GM12878 (cell line): ENCODE measurements at regions not wholly inside any gene's neighbourhood (a gene's known extent, or its start where the extent isn't known, plus 50 kb on each side); places are given as distances from the start of the nearest gene placed in this dataset.

Experiments
- ATAC-seq: fragments of 200-7000 bp; cut with Tn5 transposase; 3 replicates; pipeline ENCODE4 v1.9.1; 2020; ENCODE audit warnings: mild to moderate bottlenecking, moderate library complexity
- BruUV-seq: library from RNA; stranded (reverse); fragments of 400-500 nt; replicated peaks from 2 replicates; lab custom pipeline; 2021; lab: Mats Ljungman, UMichigan
- CTCF ChIA-PET: fragments of 300-600 bp; sonication (Branson Sonifier 250); formaldehyde crosslinking; extraction: SDS; loops from one replicate; lab custom pipeline; 2021; ENCODE audit warnings: inconsistent platforms; lab: Yijun Ruan, JAX
- POLR2A ChIA-PET: fragments of 350-600 bp; formaldehyde crosslinking; extraction: SDS; loops from one replicate; lab custom pipeline; 2021; ENCODE audit warnings: inconsistent platforms; lab: Charles Lee
- RAD21 ChIA-PET: fragments of 300-600 bp; sonication (Branson Sonifier 250); formaldehyde crosslinking; loops from one replicate; lab custom pipeline; 2023; ENCODE audit warnings: antibody characterized with exemption; ENCODE audit not compliant: unreplicated experiment; lab: Charles Lee
- SMC1A ChIA-PET: fragments of 300-600 bp; sonication (Branson Sonifier 250); formaldehyde crosslinking; loops from one replicate; lab custom pipeline; 2023; ENCODE audit not compliant: unreplicated experiment, uncharacterized antibody; lab: Charles Lee
- DNase-seq: peaks from one replicate; pipeline ENCODE4 v3.0.0-alpha.2; 2011; ENCODE audit warnings: low read depth, low spot score
- FAIRE-seq: peaks from 3 replicates; lab custom pipeline; 2011; peaks lifted over from hg19 to GRCh38; lab: Jason Lieb, UNC
- H2AFZ ChIP-seq: 2 replicates; pipeline ENCODE4 v1.6.0; 2011; ENCODE audit warnings: low read depth, low read length, control low read depth; ENCODE audit not compliant: control insufficient read depth
- H3K27ac ChIP-seq: 2 replicates; pipeline ENCODE4 v1.5.1; 2011; ENCODE audit warnings: control low read depth; ENCODE audit not compliant: control insufficient read depth, insufficient read depth
- H3K27me3 ChIP-seq, 2 experiments: replicated peaks in 1 of 2; 2 replicates each; pipeline versions ENCODE4 v1.6.0 to v1.6.1; 2011; ENCODE audit warnings: low read length in 1 of 2; ENCODE audit not compliant: control insufficient read depth in 2 of 2, insufficient read depth in 2 of 2
- H3K36me3 ChIP-seq, 2 experiments: 2 replicates each; pipeline ENCODE4 v1.5.1; 2011; ENCODE audit warnings: low read length in 1 of 2; ENCODE audit not compliant: control insufficient read depth in 2 of 2, insufficient read depth in 2 of 2
- H3K4me1 ChIP-seq: 2 replicates; pipeline ENCODE4 v1.6.1; 2011; ENCODE audit warnings: mild to moderate bottlenecking, low read length, moderate library complexity, mixed read lengths; ENCODE audit not compliant: control insufficient read depth, insufficient read depth
- H3K4me2 ChIP-seq: 2 replicates; pipeline ENCODE4 v1.6.0; 2011; ENCODE audit warnings: control low read depth; ENCODE audit not compliant: control insufficient read depth, insufficient read depth
- H3K4me3 ChIP-seq: fragments of 200-600 bp; sonication (generic); 2 replicates; pipeline ENCODE4 v1.5.1; 2016
- H3K79me2 ChIP-seq: 2 replicates; pipeline ENCODE4 v1.6.0; 2011; ENCODE audit warnings: low read length; ENCODE audit not compliant: control insufficient read depth, insufficient read depth
- H3K9ac ChIP-seq: 2 replicates; pipeline ENCODE4 v1.8.0; 2011; ENCODE audit warnings: low read length, control low read depth, mixed read lengths; ENCODE audit not compliant: control insufficient read depth, insufficient read depth
- H3K9me3 ChIP-seq: replicated peaks from 3 replicates; pipeline ENCODE4 v1.5.1; 2011; ENCODE audit warnings: mild to moderate bottlenecking, low read length; ENCODE audit not compliant: control insufficient read depth, insufficient read depth
- H4K20me1 ChIP-seq: 2 replicates; pipeline ENCODE4 v1.6.0; 2011; ENCODE audit not compliant: control insufficient read depth, insufficient read depth
- BRCA1 ChIP-seq: IDR thresholded peaks from 2 replicates; pipeline ENCODE4 v1.6.1; 2011; ENCODE audit warnings: low read depth, low read length, improper control_type of control experiment
- CEBPB ChIP-seq, 2 experiments: fragments of 150-350 bp in 1 of 2; IDR thresholded peaks; 2 replicates each; pipeline ENCODE4 v1.6.1; 2012 to 2014; ENCODE audit warnings: low read depth in 2 of 2, low read length in 2 of 2, borderline replicate concordance in 1 of 2, inconsistent platforms in 1 of 2
- CHD1 ChIP-seq: IDR thresholded peaks from 2 replicates; pipeline ENCODE4 v1.6.1; 2012; ENCODE audit warnings: low read depth, low read length, improper control_type of control experiment
- DPF2 ChIP-seq: fragments of 450-650 bp; IDR thresholded peaks from 2 replicates; pipeline ENCODE4 v1.6.1; 2017; ENCODE audit warnings: mild to moderate bottlenecking
- GABPA ChIP-seq: IDR thresholded peaks from 2 replicates; pipeline ENCODE4 v1.6.1; 2014; ENCODE audit warnings: antibody characterized with exemption, low read depth, mild to moderate bottlenecking, inconsistent platforms
- NFYB ChIP-seq: IDR thresholded peaks from 2 replicates; pipeline ENCODE4 v1.6.1; 2011; ENCODE audit warnings: low read depth, mild to moderate bottlenecking, low read length, improper control_type of control experiment, moderate library complexity; ENCODE audit not compliant: insufficient read depth
- PML ChIP-seq: IDR thresholded peaks from 2 replicates; pipeline ENCODE4 v1.6.1; 2012; ENCODE audit warnings: low read length, inconsistent platforms
- POLR2A ChIP-seq: IDR thresholded peaks from 2 replicates; pipeline ENCODE4 v1.6.1; 2011; ENCODE audit warnings: low read depth, mild to moderate bottlenecking, low read length
- RBBP5 ChIP-seq: fragments of 200-600 bp; sonication (generic); conservative IDR thresholded peaks from 2 replicates; pipeline ENCODE4 v1.6.1; 2016
- RCOR1 ChIP-seq: conservative IDR thresholded peaks from 2 replicates; pipeline ENCODE4 v1.6.1; 2012; ENCODE audit warnings: low read depth, low read length, improper control_type of control experiment
- RELA ChIP-seq: fragments of 450-650 bp; IDR thresholded peaks from 2 replicates; pipeline ENCODE4 v1.8.0; 2014; ENCODE audit warnings: borderline replicate concordance; ENCODE audit not compliant: partially characterized antibody
- SIX5 ChIP-seq: IDR thresholded peaks from 2 replicates; pipeline ENCODE4 v1.6.1; 2011; ENCODE audit warnings: mild to moderate bottlenecking, low read depth, low read length, moderate library complexity; ENCODE audit not compliant: severe bottlenecking
- SREBF1 ChIP-seq: IDR thresholded peaks from 2 replicates; pipeline ENCODE4 v1.6.1; 2012; ENCODE audit warnings: mild to moderate bottlenecking, low read length
- SUZ12 ChIP-seq: fragments of 200-600 bp; sonication (generic); IDR thresholded peaks from one replicate; pipeline ENCODE4 v1.6.1; 2018; ENCODE audit warnings: antibody characterized with exemption, mild to moderate bottlenecking; ENCODE audit not compliant: unreplicated experiment
- ZBTB40 ChIP-seq: fragments of 450-650 bp; IDR thresholded peaks from 2 replicates; pipeline ENCODE4 v1.6.1; 2016; ENCODE audit warnings: mild to moderate bottlenecking, moderate library complexity, borderline replicate concordance
- ZNF207 ChIP-seq: fragments of 450-650 bp; IDR thresholded peaks from 2 replicates; pipeline ENCODE4 v1.6.1; 2014; ENCODE audit warnings: antibody characterized with exemption, mild to moderate bottlenecking, borderline replicate concordance
- ZNF217 ChIP-seq: fragments of 450-650 bp; IDR thresholded peaks from 2 replicates; pipeline ENCODE4 v1.6.1; 2017; ENCODE audit warnings: antibody characterized with exemption, mild to moderate bottlenecking
- WGBS: methylation state at CpG from one replicate; pipeline ENCODE4 v1.1.6; 2016; ENCODE audit warnings: low lambda C conversion rate; ENCODE audit not compliant: insufficient replicate concordance, insufficient coverage; ENCODE audit errors: missing lambda C conversion rate; 5-methylcytosine and 5-hydroxymethylcytosine counted together
- in situ Hi-C: fragments of 300-500 bp; cut with MboI; formaldehyde crosslinking; loops from 9 replicates; pipeline ENCODE4 v1.14.3; 2018; ENCODE audit warnings: mixed read lengths
- intact Hi-C: fragments of 100-400 bp; cut with micrococcal nuclease; formaldehyde crosslinking; loops from one replicate; pipeline ENCODE4 v1.14.2; 2022; ENCODE audit not compliant: unreplicated experiment
- TF ChIP-seq, protein P1 (sequence below): fragments of 450-650 bp; IDR thresholded peaks from 2 replicates; pipeline ENCODE4 v1.6.1; 2017; ENCODE audit warnings: mild to moderate bottlenecking

DNA sequence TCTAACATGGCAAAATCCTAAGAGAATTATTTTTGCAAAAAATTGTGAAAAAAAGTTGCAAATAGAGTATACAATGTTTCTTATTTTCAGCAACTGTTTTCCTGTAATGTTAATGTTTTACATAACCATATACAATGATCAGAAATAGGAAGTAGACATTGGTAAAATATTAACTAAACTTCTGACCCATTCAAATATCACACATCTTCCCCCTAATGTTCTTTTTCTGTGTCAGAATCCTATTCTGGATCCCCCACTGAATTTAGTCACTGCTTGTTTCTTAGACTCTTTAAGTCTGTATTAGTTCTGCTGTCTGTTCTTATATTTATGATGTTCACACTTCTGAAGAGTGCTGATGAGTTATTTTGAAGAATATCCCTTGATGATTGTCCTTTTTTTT is 62.0 kb downstream of the HFE start (continued):
- no peak for TF ChIP-seq ZBTB40
- TF ChIP-seq PML = no peak

DNA sequence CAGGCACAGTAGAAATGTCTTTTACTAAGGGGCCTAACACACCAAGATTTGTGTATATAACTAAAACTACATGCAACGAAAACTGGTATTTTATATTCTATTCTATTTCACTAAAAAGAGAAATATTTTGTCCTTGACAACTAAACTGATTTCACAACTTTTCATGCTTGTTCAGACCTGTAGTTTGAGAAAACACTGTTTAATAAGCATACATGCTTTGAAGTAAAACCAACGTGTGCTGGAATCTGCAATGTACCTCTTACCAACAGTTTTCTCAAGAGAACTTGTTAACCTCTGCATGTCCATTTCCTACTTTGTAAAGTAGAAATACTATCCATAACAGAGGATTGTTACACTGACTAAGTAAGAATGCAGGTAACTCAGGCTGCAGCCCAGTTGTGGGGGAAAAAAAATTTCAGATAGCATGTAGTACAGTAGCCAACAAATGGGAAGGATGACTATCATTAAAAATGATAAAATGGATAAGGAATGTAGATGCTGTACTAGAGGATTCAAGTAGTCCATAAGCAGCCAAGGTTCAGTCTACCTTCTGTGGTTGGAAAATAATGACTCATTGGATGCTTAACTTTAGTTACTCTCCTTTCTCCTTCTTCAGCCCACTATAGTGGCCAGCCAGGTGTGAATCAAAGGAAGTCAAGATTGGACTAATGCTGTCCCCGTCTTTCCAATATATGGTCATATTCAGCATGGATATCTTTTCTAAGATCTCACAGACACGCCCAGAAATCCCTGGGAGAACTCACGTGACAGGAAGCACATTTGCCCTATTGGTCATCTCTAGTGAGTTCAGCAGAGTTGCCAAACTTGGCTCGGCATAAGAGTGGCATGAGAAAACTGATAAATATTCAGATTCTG is 65.2 kb downstream of the HFE start:
- CTCF ChIA-PET = interaction anchor here (0.8 to 1.4 kb wide), 3 partner anchors 10 to 28 kb away, joined by 3 to 4 read pairs (median 4); a partner anchor contains a TSS
- Histone ChIP-seq H3K4me3 (no peak overlapping the region), H3K9ac (no peak overlapping the region), H3K9me3 (no peaks in the 10 kb centered on the region), H3K27me3 (no peaks in the 10 kb centered on the region), H2AFZ (no peak overlapping the region), H3K4me1 (peaks cover 4% of the 10 kb centered on the region), H3K27ac (no peak overlapping the region), H3K79me2 (peaks cover 2% of the 10 kb centered on the region; the same call in 1 of the 2 replicates), H4K20me1 (no peaks in the 10 kb centered on the region; the same call in 1 of the 2 replicates), H3K36me3 (no peaks in the 10 kb centered on the region), H3K4me2 (no peak overlapping the region)
- no peak for DNase-seq
- RAD21 ChIA-PET = interaction anchor here (1.1 kb wide), 1 partner anchor 28 kb away, joined by 5 read pairs; a partner anchor contains a TSS
- WGBS = 86% methylated on average over 6 of the region's 6 CpGs
- no peak for FAIRE-seq
- in situ Hi-C loops (no loop called here), intact Hi-C loops (no loop called here)
- ATAC-seq = no peak
- no TSS peak for BruUV-seq
- SMC1A ChIA-PET = interaction anchor here (0.6 to 1.2 kb wide), 5 partner anchors 8 to 385 kb away, joined by 3 to 6 read pairs (median 3); a partner anchor contains a TSS
- POLR2A ChIA-PET = interaction anchor here (0.7 to 2.0 kb wide), 3 partner anchors 8 to 28 kb away, joined by 3 to 13 read pairs (median 3); a partner anchor contains a TSS
- TF ChIP-seq CHD1 (no peak), RCOR1 (no peak), POLR2A (no peak), BRCA1 (no peak), SREBF1 (no peak), RELA (no peak), CEBPB (IDR thresholded peaks at IDR 0.05; ENCODE audit: borderline replicate concordance in 1 of 2, low read depth in 2 of 2, low read length in 2 of 2) (no peak), RBBP5 (no peak), SUZ12 (no peak), NFYB (no peak), ZNF217 (no peak), SIX5 (no peak), GABPA (no peak), ZNF207 (no peak), DPF2 (no peak)
- TF ChIP-seq, protein P1, sequence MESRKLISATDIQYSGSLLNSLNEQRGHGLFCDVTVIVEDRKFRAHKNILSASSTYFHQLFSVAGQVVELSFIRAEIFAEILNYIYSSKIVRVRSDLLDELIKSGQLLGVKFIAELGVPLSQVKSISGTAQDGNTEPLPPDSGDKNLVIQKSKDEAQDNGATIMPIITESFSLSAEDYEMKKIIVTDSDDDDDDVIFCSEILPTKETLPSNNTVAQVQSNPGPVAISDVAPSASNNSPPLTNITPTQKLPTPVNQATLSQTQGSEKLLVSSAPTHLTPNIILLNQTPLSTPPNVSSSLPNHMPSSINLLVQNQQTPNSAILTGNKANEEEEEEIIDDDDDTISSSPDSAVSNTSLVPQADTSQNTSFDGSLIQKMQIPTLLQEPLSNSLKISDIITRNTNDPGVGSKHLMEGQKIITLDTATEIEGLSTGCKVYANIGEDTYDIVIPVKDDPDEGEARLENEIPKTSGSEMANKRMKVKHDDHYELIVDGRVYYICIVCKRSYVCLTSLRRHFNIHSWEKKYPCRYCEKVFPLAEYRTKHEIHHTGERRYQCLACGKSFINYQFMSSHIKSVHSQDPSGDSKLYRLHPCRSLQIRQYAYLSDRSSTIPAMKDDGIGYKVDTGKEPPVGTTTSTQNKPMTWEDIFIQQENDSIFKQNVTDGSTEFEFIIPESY = no peak
